H9 (cell line): ENCODE measurements at regions not wholly inside any gene's neighbourhood (a gene's known extent, or its start where the extent isn't known, plus 50 kb on each side); places are given as distances from the start of the nearest gene placed in this dataset.

ENCODE experiments used
- DNase-seq: peaks from one replicate; pipeline ENCODE4 v3.0.0-alpha.2; 2017
- H2AFZ ChIP-seq: one replicate; pipeline ENCODE4 v1.6.1; 2013; ENCODE audit warnings: mild to moderate bottlenecking, low read length, control low read depth, moderate library complexity
- H2AK5ac ChIP-seq: 2 replicates; pipeline ENCODE4 v1.6.1; 2013; ENCODE audit warnings: low read length, control low read depth, mixed read lengths; ENCODE audit not compliant: insufficient read length
- H2BK120ac ChIP-seq: one replicate; pipeline ENCODE4 v1.6.1; 2013; ENCODE audit warnings: low read depth, mild to moderate bottlenecking, low read length, control low read depth, inconsistent platforms; ENCODE audit not compliant: poor library complexity, severe bottlenecking
- H2BK12ac ChIP-seq: 2 replicates; pipeline ENCODE4 v1.6.1; 2013; ENCODE audit warnings: low read length, control low read depth, mixed read lengths, low read depth; ENCODE audit not compliant: insufficient read length
- H2BK15ac ChIP-seq: 2 replicates; pipeline ENCODE4 v1.6.1; 2013; ENCODE audit warnings: low read depth, low read length, control low read depth
- H2BK20ac ChIP-seq: one replicate; pipeline ENCODE4 v1.6.1; 2013; ENCODE audit warnings: low read depth, mild to moderate bottlenecking, low read length, control low read depth, inconsistent platforms; ENCODE audit not compliant: poor library complexity, severe bottlenecking
- H2BK5ac ChIP-seq: 2 replicates; pipeline ENCODE4 v1.6.1; 2013; ENCODE audit warnings: low read length, control low read depth, mixed read lengths; ENCODE audit not compliant: insufficient read length
- H3K14ac ChIP-seq: 2 replicates; pipeline ENCODE4 v1.6.1; 2013; ENCODE audit warnings: low read length, control low read depth; ENCODE audit not compliant: insufficient read depth
- H3K18ac ChIP-seq: 2 replicates; pipeline ENCODE4 v1.6.1; 2013; ENCODE audit warnings: low read depth, mild to moderate bottlenecking, mixed read lengths, low read length, control low read depth; ENCODE audit not compliant: insufficient read length
- H3K23ac ChIP-seq: 2 replicates; pipeline ENCODE4 v1.6.1; 2013; ENCODE audit warnings: low read length, control low read depth, mixed read lengths, low read depth; ENCODE audit not compliant: insufficient read length
- H3K23me2 ChIP-seq: 2 replicates; pipeline ENCODE4 v1.6.1; 2013; ENCODE audit warnings: low read depth, mild to moderate bottlenecking, mixed read lengths, low read length, control low read depth; ENCODE audit not compliant: insufficient read length, poor library complexity, severe bottlenecking
- H3K27ac ChIP-seq: 2 replicates; pipeline ENCODE4 v1.5.1; 2013; ENCODE audit warnings: low read length, control low read depth, mixed read lengths, low read depth; ENCODE audit not compliant: insufficient read length
- H3K27me3 ChIP-seq: 2 replicates; pipeline ENCODE4 v1.6.1; 2013; ENCODE audit warnings: low read length, control low read depth, inconsistent platforms; ENCODE audit not compliant: insufficient read depth
- H3K4ac ChIP-seq: 2 replicates; pipeline ENCODE4 v1.6.1; 2013; ENCODE audit warnings: low read depth, mild to moderate bottlenecking, control low read depth, inconsistent platforms, low read length, moderate library complexity
- H3K4me1 ChIP-seq: 2 replicates; pipeline ENCODE4 v1.6.1; 2013; ENCODE audit warnings: low read length, control low read depth, inconsistent platforms; ENCODE audit not compliant: insufficient read depth
- H3K4me2 ChIP-seq: 2 replicates; pipeline ENCODE4 v1.6.1; 2013; ENCODE audit warnings: low read length, control low read depth, mixed read lengths; ENCODE audit not compliant: insufficient read length, insufficient read depth
- H3K56ac ChIP-seq: 2 replicates; pipeline ENCODE4 v1.6.1; 2013; ENCODE audit warnings: low read depth, mild to moderate bottlenecking, mixed read lengths, low read length, control low read depth; ENCODE audit not compliant: insufficient read length
- H3K79me1 ChIP-seq: 2 replicates; pipeline ENCODE4 v1.6.1; 2013; ENCODE audit warnings: low read depth, mild to moderate bottlenecking, moderate library complexity, low read length, control low read depth, inconsistent platforms; ENCODE audit not compliant: insufficient read depth, poor library complexity, severe bottlenecking
- H3K79me2 ChIP-seq: 2 replicates; pipeline ENCODE4 v1.6.1; 2013; ENCODE audit warnings: low read length, control low read depth, inconsistent platforms; ENCODE audit not compliant: insufficient read depth
- H3K9ac ChIP-seq: 2 replicates; pipeline ENCODE4 v1.6.1; 2013; ENCODE audit warnings: low read length, control low read depth, mixed read lengths; ENCODE audit not compliant: insufficient read length; ENCODE audit errors: extremely low read depth
- H3K9me3 ChIP-seq: one replicate; pipeline ENCODE4 v1.6.1; 2013; ENCODE audit warnings: low read depth, low read length, inconsistent platforms; ENCODE audit not compliant: control insufficient read depth
- H3T11ph ChIP-seq: one replicate; pipeline ENCODE4 v1.6.1; 2013; ENCODE audit warnings: mild to moderate bottlenecking, low read length, control low read depth, inconsistent platforms
- H4K20me1 ChIP-seq: one replicate; pipeline ENCODE4 v1.6.1; 2013; ENCODE audit not compliant: control insufficient read depth, insufficient read length, insufficient read depth
- H4K5ac ChIP-seq: 2 replicates; pipeline ENCODE4 v1.6.1; 2013; ENCODE audit warnings: low read depth, mild to moderate bottlenecking, mixed read lengths, low read length, control low read depth; ENCODE audit not compliant: insufficient read length
- H4K8ac ChIP-seq: replicated peaks from 2 replicates; pipeline ENCODE4 v1.6.1; 2013; ENCODE audit warnings: low read length, control low read depth, mixed read lengths, low read depth; ENCODE audit not compliant: insufficient read length
- H4K91ac ChIP-seq: 2 replicates; pipeline ENCODE4 v1.6.1; 2013; ENCODE audit warnings: low read depth, mild to moderate bottlenecking, moderate library complexity, mixed read lengths, low read length, control low read depth; ENCODE audit not compliant: insufficient read length
- H3K27ac Mint-ChIP-seq, 3 experiments: 2 replicates in 2 of 3; 3 replicates in 1 of 3; pipeline ENCODE4 v1.8.0; 2020 to 2021; ENCODE audit warnings: mixed read lengths in 3 of 3, mild to moderate bottlenecking in 1 of 3, moderate library complexity in 1 of 3
- H3K27me3 Mint-ChIP-seq: 2 replicates; pipeline ENCODE4 v1.8.0; 2021; ENCODE audit warnings: low read depth, mild to moderate bottlenecking, moderate library complexity, mixed read lengths
- H3K36me3 Mint-ChIP-seq, 3 experiments: 2 replicates in 2 of 3; 3 replicates in 1 of 3; pipeline ENCODE4 v1.8.0; 2020 to 2021; ENCODE audit warnings: low read depth in 3 of 3, mixed read lengths in 3 of 3; ENCODE audit not compliant: insufficient read depth in 1 of 3
- H3K4me1 Mint-ChIP-seq, 2 experiments: 2 replicates each; pipeline ENCODE4 v1.8.0; 2020; ENCODE audit warnings: mixed read lengths in 2 of 2
- H3K4me3 Mint-ChIP-seq, 2 experiments: 2 replicates in 1 of 2; 3 replicates in 1 of 2; pipeline ENCODE4 v1.8.0; 2020 to 2021; ENCODE audit warnings: mild to moderate bottlenecking in 2 of 2, mixed read lengths in 2 of 2, moderate library complexity in 1 of 2
- H3K9me3 Mint-ChIP-seq, 2 experiments: 2 replicates in 1 of 2; 3 replicates in 1 of 2; pipeline ENCODE4 v1.8.0; 2020; ENCODE audit warnings: mild to moderate bottlenecking in 2 of 2, mixed read lengths in 2 of 2, moderate library complexity in 1 of 2
- WGBS: extraction: QIAGEN DNeasy Blood & Tissue Kit; methylation state at CpG from one replicate; pipeline ENCODE4 v1.1.7; 2013; ENCODE audit warnings: missing lambda C conversion rate, low lambda C conversion rate, mixed read lengths; ENCODE audit not compliant: insufficient read length; ENCODE audit errors: extremely low coverage; 5-methylcytosine and 5-hydroxymethylcytosine counted together
- TF ChIP-seq, protein P1 (sequence below): fragments of 200-600 bp; sonication (generic); conservative IDR thresholded peaks from 3 replicates; pipeline ENCODE4 v1.8.0; 2021; ENCODE audit warnings: antibody characterized with exemption, mild to moderate bottlenecking

DNA sequence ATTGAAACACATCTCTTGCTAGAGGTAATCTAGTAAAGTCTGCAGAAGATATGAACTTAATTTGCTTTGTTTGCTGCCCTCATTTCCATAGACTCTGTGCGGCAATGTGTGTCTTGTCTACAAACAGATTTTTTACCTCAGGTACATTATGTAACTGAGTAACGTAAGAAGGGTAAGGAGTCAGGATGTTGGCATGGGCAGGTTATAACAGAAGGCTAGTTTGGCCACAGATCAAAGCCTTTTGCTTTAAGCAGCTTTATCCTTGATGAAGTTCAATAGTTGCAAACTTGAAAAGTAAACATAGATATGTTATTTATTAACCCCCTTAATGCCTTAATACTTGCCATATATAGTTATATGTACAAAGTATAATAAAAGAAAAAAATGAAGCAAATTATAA, 391.6 kb upstream of the FKBP1C start:
- no peak overlapping the region for H2BK20ac ChIP-seq
- peaks cover 7% of the 10 kb centered on the region for H3K9me3 ChIP-seq
- H4K20me1 ChIP-seq, result no peaks in the 10 kb centered on the region
- no peak overlapping the region for H4K8ac ChIP-seq
- Mint-ChIP-seq H3K27ac (no peak overlapping the region), H3K9me3 (peaks cover 27 to 29% of the 10 kb centered on the region in 2 experiments), H3K4me3 (no peak overlapping the region), H3K4me1 (peaks cover 19% of the 10 kb centered on the region in 2 experiments), H3K36me3 (peaks cover 5 to 36% (median 16%) of the 10 kb centered on the region in 3 experiments; a peak in 6 of 7 replicates), H3K27me3 (no peaks in the 10 kb centered on the region)
- H3K79me2 ChIP-seq, result no peaks in the 10 kb centered on the region
- H2AFZ ChIP-seq, result no peak overlapping the region
- H3K79me1 ChIP-seq, result no peaks in the 10 kb centered on the region
- H2AK5ac ChIP-seq, result no peak overlapping the region
- TF ChIP-seq, protein P1, sequence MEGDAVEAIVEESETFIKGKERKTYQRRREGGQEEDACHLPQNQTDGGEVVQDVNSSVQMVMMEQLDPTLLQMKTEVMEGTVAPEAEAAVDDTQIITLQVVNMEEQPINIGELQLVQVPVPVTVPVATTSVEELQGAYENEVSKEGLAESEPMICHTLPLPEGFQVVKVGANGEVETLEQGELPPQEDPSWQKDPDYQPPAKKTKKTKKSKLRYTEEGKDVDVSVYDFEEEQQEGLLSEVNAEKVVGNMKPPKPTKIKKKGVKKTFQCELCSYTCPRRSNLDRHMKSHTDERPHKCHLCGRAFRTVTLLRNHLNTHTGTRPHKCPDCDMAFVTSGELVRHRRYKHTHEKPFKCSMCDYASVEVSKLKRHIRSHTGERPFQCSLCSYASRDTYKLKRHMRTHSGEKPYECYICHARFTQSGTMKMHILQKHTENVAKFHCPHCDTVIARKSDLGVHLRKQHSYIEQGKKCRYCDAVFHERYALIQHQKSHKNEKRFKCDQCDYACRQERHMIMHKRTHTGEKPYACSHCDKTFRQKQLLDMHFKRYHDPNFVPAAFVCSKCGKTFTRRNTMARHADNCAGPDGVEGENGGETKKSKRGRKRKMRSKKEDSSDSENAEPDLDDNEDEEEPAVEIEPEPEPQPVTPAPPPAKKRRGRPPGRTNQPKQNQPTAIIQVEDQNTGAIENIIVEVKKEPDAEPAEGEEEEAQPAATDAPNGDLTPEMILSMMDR, result no peak
- H2BK15ac ChIP-seq, result no peak overlapping the region
- no peak overlapping the region for H3K27ac ChIP-seq
- H2BK120ac ChIP-seq, result no peak overlapping the region
- H3K56ac ChIP-seq, result no peak overlapping the region
- H3K4ac ChIP-seq, result no peak overlapping the region
- H3K4me2 ChIP-seq, result no peak overlapping the region
- H2BK5ac ChIP-seq, result no peak overlapping the region
- H3K23ac ChIP-seq, result no peak overlapping the region
- H3K18ac ChIP-seq, result no peak overlapping the region
- H3K14ac ChIP-seq, result no peak overlapping the region
- no peak overlapping the region for H2BK12ac ChIP-seq
- no peak overlapping the region for H4K91ac ChIP-seq
- no peak overlapping the region for H3T11ph ChIP-seq
- H3K27me3 ChIP-seq, result no peaks in the 10 kb centered on the region
- H3K23me2 ChIP-seq, result no peaks in the 10 kb centered on the region
- H3K4me1 ChIP-seq, result no peaks in the 10 kb centered on the region; the same call in 1 of the 2 replicates
- H3K9ac ChIP-seq, result no peak overlapping the region
- no peak overlapping the region for H4K5ac ChIP-seq
- DNase-seq, result no peak
- no CpG with 5 or more reads among the region's 2 CpGs for WGBS
